Epidermal melanocyte (primary cell): ENCODE measurements at regions not wholly inside any gene's neighbourhood (a gene's known extent, or its start where the extent isn't known, plus 50 kb on each side); places are given as distances from the start of the nearest gene placed in this dataset.
A peak's percentile ranks its signal among the peaks of the same experiment; 100 is the strongest.

Experiments
- DNase-seq: peaks from one replicate; pipeline ENCODE4 v3.0.0; 2011; ENCODE audit warnings: low spot score; ENCODE audit not compliant: insufficient read length

- DNase-seq, result no peak
These were observed 353.2 kb downstream of the PLPP3 start for GRCh38 chr1:56225964-56226815.

GRCh38 chr1:56223968-56224367 lies 355.4 kb downstream of the PLPP3 start:
- no peak for DNase-seq

DNA sequence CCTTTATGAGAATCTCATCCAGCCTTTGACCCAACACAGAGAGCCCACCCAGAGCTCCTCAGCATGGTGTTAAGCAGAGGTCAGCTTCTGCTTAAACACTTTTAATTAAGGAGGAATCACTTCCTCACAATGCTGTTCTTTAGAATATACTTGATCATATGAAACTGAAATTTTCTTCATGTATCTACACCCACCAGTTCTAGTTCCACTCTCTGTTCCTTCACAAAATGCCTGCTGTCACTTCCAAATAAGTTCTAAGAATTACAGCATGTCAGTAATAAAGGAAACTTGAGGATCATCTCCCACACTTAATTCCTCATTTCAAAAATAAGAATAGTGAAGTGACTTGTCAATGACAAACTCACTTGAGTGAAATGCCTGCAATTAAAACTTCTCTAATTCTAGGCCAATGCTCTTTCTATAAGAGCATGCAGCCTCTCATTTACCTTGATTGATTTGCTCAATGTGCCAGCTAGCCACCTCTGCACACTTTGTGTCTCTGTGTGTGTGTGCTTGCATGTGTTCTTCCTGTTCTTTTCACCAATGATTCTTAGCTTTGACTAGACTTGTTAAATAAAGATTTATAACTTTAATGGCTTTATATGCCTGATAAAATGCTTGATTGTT lies 356.3 kb downstream of the PLPP3 start:
- no peak for DNase-seq

GRCh38 chr1:56220021-56220420 lies 359.3 kb downstream of the PLPP3 start:
- DNase-seq, result no peak

GRCh38 chr1:56218023-56218422 lies 361.3 kb downstream of the PLPP3 start:
- DNase-seq, result no peak

DNA sequence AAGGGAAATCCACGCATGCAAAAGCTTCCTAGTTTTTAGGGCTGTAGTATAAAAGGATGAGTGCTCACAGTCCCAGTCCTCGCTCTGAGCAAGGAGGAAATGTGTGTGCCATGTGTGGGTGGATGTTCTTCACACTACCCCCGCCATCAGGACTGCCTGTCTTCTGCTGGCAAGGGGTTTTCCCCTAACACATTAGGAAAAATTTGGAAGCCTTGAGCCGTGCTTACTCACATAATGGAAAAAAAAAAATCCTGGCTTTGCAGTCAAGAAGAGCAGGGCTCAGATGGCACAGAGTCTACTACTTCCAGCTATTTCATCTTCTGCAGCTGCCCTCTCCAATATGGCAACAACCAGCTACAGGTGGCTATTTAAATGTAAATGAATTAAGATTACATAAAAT lies 363.1 kb downstream of the PLPP3 start:
- peak; percentile 36 for DNase-seq

DNA sequence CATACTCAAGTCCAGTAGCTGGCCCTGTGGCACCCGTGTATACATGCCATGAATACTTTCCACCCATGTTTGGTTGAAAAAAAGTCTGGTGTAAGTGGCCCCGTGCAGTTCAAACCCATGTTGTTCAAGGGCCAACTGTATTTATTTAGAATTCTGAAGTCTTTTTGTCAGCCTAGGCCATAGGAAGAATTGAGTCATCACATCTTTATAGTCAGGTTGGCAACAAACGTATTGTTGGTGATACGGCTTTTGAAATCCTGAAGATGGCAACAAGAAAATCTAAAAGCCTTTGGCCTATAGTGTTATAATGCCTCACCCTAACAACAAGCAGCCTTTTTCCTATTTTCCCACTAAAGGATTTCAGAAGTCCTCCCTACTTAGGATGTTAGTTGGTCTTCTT lies 363.6 kb downstream of the PLPP3 start:
- DNase-seq, result no peak

DNA sequence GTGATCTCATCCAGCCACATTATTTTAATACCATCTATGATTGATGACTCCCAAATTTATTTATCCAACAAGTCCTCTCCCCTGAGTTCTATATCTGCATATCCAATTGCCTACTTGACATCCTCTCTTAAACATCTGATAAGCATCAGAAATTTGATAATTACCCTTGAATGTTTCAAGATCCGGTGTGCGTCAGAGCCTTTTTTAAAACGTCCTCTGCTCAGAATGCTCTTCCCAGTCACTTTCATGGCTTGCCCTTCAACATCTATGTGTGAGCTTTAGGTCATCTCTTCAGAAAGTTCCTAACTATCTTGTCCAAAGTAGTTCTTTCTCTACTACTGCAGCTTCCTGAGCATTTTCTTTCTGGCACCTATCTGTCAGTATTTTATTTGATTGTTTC lies 364.3 kb downstream of the PLPP3 start:
- no peak for DNase-seq

GRCh38 chr1:56213068-56213467 lies 366.3 kb downstream of the PLPP3 start:
- DNase-seq, result no peak

DNA sequence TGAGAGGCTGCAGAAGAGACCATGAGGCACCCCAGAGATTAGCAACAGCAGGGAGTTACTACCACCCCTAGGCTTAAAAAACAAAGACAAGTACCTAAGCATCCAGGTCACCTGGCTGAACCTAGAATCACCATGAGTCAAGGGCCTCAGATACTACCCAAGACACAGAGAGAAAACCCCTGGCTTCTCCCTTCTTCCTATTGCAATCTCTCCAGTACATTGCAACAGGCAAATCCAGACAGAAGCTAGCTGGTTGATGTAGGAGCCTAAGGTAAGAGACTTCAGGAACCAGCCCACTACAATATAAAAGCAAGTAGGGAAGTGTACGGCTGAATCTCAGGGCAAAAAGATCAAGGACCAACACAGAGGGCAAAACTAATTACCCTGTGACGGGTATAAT lies 367.2 kb downstream of the PLPP3 start:
- no peak for DNase-seq

GRCh38 chr1:56206391-56206790 lies 373.0 kb downstream of the PLPP3 start:
- DNase-seq, result no peak

DNA sequence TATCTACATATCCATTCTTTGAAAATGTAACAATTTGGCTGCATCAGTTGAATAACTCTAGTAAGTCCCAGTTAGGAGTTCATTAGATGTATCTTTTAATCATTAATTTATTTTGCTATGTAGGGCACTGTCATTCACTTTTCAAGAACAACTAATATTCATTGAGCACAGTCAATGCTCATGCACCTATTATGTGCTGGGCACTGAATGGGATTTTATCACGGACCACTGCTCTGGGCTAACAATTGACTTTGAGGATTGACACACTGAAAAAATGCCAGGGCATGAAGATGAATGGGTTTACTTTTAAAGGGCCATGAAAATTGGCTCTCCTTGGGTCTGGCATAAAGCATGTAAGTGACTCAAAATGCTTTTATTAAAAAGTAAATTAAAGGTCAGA lies 375.2 kb downstream of the PLPP3 start:
- DNase-seq, result no peak

DNA sequence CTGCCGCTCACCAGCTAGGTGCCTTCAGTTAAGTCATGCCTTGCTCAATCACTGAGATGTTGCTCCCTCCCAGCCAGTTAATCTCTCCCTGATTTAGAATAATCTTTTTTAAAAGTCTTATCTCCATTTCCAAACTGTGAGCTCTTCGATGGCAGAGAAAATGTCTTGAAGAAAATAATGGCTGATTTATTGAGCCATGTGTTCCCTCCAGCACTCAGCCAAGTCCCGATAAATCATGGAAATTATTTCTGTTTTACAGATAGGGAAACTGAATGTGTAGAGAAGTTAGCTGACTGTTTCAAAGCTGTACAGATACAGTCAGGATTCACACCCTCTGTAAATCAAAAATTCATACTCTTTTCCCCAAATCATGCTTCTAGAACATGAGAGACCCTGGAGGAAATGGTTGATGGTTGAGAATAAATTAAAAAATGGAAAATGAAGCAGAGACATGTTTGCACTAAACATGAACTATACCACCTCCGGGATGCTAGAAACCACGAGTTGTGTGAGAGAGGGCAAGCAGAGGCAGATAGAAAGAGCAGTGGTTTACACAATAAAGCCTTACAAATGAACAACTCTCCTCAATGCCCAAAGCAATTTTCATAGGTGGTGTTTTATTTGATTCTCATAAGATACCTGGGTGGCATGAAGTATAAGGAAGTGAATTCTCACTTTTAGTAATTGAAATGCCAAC lies 376.4 kb downstream of the PLPP3 start:
- DNase-seq, result no peak

DNA sequence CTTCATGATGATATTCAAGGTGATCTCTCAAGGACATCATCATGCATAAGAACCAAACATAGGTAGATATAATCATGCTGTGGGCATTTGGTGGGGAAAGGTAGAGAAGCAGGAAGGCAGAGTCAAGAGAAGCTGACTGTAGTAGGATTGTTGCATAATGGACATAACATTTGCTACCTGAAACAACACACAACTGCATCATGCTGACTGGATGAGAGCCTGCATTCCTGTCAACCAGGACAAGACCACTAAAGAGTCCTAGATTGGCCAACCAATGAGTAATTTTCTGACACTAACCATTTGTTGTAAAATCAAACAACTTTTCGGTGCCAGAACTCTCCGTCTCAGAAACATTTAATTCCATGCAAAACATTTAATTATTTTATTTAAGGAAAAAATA lies 377.2 kb downstream of the PLPP3 start:
- no peak for DNase-seq

- DNase-seq, result no peak
These were observed 378.5 kb downstream of the PLPP3 start for GRCh38 chr1:56200896-56201295.

GRCh38 chr1:56200442-56200841 lies 378.9 kb downstream of the PLPP3 start:
- DNase-seq, result no peak

DNA sequence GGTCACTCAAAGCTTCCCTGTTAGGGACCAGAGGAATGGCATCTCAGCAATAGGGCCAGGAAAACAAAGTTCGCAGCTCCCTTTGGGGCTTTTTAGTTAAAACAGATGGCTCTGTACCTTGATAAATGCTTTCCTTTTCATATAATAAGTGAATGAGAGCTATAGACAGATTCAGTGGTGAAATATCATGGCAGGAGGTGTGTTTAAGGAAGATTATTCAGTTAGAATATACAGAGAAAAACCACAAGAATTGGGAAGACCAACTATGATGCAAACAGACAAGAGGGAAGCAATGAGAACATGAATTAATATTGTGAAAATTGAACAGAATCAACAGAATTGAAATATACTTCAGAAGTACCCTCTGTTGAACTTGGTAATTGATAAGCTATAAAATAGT lies 379.4 kb downstream of the PLPP3 start:
- DNase-seq, result no peak

- no peak for DNase-seq
These were observed 380.3 kb downstream of the PLPP3 start for GRCh38 chr1:56199061-56199460.

DNA sequence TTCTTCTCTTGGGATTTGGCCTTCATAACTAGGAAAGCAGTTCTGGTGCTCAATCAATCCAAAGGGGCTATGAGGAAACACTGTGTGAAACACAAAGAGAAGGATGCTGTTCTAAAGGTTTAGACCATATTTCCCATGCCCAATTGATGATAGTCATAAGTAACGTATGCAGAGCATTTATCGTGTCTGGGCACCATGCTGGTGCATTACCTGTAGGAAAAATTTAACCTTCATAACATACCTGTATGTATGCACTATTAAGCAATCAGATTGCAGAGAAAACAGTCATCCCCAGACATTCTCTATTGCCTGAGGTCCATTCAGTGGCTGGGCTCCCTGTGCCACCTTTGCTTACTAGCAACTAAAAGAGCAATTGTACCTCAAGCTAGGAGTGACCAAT lies 381.4 kb downstream of the PLPP3 start:
- DNase-seq, result no peak

DNA sequence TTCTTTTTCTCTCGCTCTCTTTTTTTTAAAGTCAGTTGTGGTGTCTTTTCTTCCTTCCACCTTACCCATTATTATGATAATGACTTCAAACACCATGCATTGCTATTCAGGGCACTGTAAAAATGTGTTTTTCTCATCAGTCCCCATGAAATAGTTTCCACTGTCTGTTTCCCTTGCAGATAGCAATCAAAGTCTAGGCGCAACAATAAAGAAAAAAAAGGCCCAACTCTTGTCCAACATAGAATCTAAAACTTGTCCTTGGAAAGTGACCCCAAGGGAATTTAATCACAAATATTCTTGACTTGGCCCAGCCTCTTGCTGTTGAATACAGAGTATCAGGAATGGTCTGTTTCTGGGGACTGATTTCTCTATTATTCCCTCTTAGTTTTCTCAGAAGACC lies 382.5 kb downstream of the PLPP3 start:
- DNase-seq, result no peak

DNA sequence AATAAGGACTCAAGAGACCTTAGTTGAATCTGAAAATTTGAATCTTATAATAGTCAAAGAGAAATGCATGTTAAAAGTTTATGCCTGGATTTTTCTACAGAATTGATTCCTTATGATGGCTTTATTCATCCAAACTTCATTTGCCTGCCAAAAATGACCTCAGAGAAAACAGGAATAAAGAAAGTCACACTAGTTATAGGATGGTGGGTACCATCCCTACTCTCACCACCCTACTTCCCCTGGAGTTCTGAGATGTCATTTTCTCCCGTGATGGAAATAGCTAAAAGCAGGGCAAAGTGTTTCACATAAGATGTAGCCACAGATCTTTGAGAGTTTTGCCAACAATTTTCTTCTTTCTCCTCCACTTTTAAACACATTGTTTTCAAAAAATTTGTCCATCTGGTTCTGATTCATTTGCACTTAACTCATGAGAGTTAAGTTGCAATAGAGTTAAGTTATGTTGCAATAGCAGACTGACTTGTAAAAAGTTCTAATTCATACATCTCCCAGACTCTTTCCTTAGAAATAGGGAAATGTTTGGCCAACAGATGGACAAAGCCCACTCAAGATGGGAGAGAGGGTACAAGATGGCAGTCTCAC lies 384.6 kb downstream of the PLPP3 start:
- DNase-seq, result peak; percentile 37

GRCh38 chr1:56193656-56194055 lies 385.7 kb downstream of the PLPP3 start:
- no peak for DNase-seq
